ENCODE measurements at regions not wholly inside any gene's neighbourhood (a gene's known extent, or its start where the extent isn't known, plus 50 kb on each side); places are given as distances from the start of the nearest gene placed in this dataset.

DNA sequence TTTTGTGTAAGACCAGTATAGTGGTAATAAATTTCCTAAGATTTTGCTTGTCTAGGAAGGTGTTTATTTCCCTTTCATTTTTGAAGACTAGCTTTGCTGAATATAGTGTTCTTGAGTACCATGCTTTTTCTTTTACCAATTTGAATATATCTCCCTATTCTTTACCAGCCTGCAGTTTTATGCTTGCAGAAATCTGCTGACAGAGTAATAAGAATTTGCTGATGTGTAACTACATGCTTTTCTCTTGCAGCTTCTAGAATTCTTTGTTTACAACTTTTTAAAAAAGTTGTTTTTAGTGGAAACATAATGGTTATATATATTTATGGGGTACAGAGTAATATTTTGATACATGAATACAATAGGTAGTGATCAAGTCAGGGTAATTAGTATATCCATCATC, 324.8 kb upstream of the FOLH1 start:
- TF ChIP-seq CSDC2 (CRISPR knock-in tag; IDR thresholded peaks at IDR 0.05) (no peak), TOX (CRISPR knock-in tag; IDR thresholded peaks at IDR 0.05; ENCODE audit: borderline replicate concordance) (no peak), ZNF565 (CRISPR knock-in tag; conservative IDR thresholded peaks at IDR 0.05; ENCODE audit: low read depth) (no peak), ZFP3 (CRISPR knock-in tag; IDR thresholded peaks at IDR 0.05) (no peak), ESRRG (CRISPR knock-in tag; IDR thresholded peaks at IDR 0.05) (no peak), ZNF8 (CRISPR knock-in tag; IDR thresholded peaks at IDR 0.05) (no peak), ZNF70 (CRISPR knock-in tag; IDR thresholded peaks at IDR 0.05) (no peak), RARB (CRISPR knock-in tag; IDR thresholded peaks at IDR 0.05) (no peak), SNAI2 (CRISPR knock-in tag; IDR thresholded peaks at IDR 0.05) (no peak)
- TF ChIP-seq, protein P1, sequence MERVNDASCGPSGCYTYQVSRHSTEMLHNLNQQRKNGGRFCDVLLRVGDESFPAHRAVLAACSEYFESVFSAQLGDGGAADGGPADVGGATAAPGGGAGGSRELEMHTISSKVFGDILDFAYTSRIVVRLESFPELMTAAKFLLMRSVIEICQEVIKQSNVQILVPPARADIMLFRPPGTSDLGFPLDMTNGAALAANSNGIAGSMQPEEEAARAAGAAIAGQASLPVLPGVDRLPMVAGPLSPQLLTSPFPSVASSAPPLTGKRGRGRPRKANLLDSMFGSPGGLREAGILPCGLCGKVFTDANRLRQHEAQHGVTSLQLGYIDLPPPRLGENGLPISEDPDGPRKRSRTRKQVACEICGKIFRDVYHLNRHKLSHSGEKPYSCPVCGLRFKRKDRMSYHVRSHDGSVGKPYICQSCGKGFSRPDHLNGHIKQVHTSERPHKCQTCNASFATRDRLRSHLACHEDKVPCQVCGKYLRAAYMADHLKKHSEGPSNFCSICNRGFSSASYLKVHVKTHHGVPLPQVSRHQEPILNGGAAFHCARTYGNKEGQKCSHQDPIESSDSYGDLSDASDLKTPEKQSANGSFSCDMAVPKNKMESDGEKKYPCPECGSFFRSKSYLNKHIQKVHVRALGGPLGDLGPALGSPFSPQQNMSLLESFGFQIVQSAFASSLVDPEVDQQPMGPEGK (CRISPR knock-in tag; IDR thresholded peaks at IDR 0.05; ENCODE audit: borderline replicate concordance): no peak
